Testis (tissue), 2 donors: ENCODE measurements at regions not wholly inside any gene's neighbourhood (a gene's known extent, or its start where the extent isn't known, plus 50 kb on each side); places are given as distances from the start of the nearest gene placed in this dataset.

Experiments
- CTCF ChIP-seq, 3 experiments: fragments of 450-650 bp in 2 of 3; fragments of 200-600 bp in 1 of 3; sonication (generic) in 1 of 3; IDR thresholded peaks; one replicate each; pipeline ENCODE4 v1.5.1; 2016 to 2019; ENCODE audit warnings: antibody characterized with exemption in 3 of 3, mild to moderate bottlenecking in 2 of 3, moderate library complexity in 1 of 3
- POLR2A ChIP-seq: fragments of 450-650 bp; IDR thresholded peaks from one replicate; pipeline ENCODE4 v1.6.1; 2017; ENCODE audit warnings: antibody characterized with exemption, mild to moderate bottlenecking, moderate library complexity

DNA sequence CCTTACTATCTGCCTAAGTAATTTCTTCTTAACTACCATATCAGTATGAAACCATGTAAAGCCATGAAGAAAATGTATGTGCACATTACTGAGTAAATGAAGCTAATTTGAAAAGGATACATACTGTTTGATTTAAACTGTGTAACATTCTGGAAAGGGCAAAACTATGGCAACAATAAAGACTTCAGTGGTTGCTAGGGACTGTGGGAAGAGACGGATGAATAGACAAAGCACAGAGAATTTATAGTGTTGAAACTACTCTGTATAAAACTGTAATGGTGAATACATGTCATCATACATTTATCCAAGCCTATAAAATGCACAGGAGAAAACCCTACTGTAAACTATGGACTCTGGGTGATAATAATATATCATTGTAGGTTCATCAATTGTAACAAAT lies 1103.7 kb upstream of the EPHA6 start:
- TF ChIP-seq CTCF (IDR thresholded peaks at IDR 0.05): no peak
- no peak for TF ChIP-seq POLR2A
